CD4-positive, alpha-beta T cell treated with Interleukin-2 at 100 ng/mL for 4 hours (primary cell): ENCODE measurements at regions not wholly inside any gene's neighbourhood (a gene's known extent, or its start where the extent isn't known, plus 50 kb on each side); places are given as distances from the start of the nearest gene placed in this dataset.

Experiments
- DNase-seq: peaks from one replicate; pipeline ENCODE4 v3.0.0-alpha.2; 2020; ENCODE audit warnings: low spot score

- no peak for DNase-seq
Observed at GRCh38 chr7:106808967-106809635, 56.0 kb upstream of the PIK3CG start.

- no peak for DNase-seq
Observed at GRCh38 chr7:106811472-106811871, 53.6 kb upstream of the PIK3CG start.

- DNase-seq = peak; percentile 24
Observed at GRCh38 chr7:106812027-106812643, 52.9 kb upstream of the PIK3CG start.

GRCh38 chr7:106813705-106814305 lies 51.3 kb upstream of the PIK3CG start:
- no peak for DNase-seq

- no peak for DNase-seq
Observed at GRCh38 chr7:106814887-106815286, 50.2 kb upstream of the PIK3CG start.
